Chondrocyte (in vitro differentiated cells): ENCODE measurements at regions not wholly inside any gene's neighbourhood (a gene's known extent, or its start where the extent isn't known, plus 50 kb on each side); places are given as distances from the start of the nearest gene placed in this dataset.

ENCODE experiments used
- DNase-seq: peaks from one replicate; pipeline ENCODE4 v3.0.0; 2021; ENCODE audit warnings: mixed read lengths, low spot score
- H3K27ac Mint-ChIP-seq: one replicate; pipeline ENCODE4 v1.8.0; 2021; ENCODE audit warnings: mild to moderate bottlenecking, moderate library complexity, mixed read lengths; ENCODE audit not compliant: unreplicated experiment
- H3K27me3 Mint-ChIP-seq: 2 replicates; pipeline ENCODE4 v1.8.0; 2021; ENCODE audit warnings: low read depth, mixed read lengths
- H3K36me3 Mint-ChIP-seq: 2 replicates; pipeline ENCODE4 v1.8.0; 2021; ENCODE audit warnings: low read depth, mixed read lengths
- H3K4me1 Mint-ChIP-seq: 2 replicates; pipeline ENCODE4 v1.8.0; 2021; ENCODE audit warnings: low read depth, mild to moderate bottlenecking, mixed read lengths
- H3K4me3 Mint-ChIP-seq: one replicate; pipeline ENCODE4 v1.8.0; 2021; ENCODE audit warnings: mild to moderate bottlenecking, moderate library complexity, mixed read lengths; ENCODE audit not compliant: unreplicated experiment
- H3K9me3 Mint-ChIP-seq: 2 replicates; pipeline ENCODE4 v1.8.0; 2021; ENCODE audit warnings: low read depth, mixed read lengths
- TF ChIP-seq, protein P1 (sequence below): fragments of 200-600 bp; sonication (generic); IDR thresholded peaks from 2 replicates; pipeline ENCODE4 v1.5.0; 2021; ENCODE audit warnings: antibody characterized with exemption, mild to moderate bottlenecking, moderate library complexity

DNA sequence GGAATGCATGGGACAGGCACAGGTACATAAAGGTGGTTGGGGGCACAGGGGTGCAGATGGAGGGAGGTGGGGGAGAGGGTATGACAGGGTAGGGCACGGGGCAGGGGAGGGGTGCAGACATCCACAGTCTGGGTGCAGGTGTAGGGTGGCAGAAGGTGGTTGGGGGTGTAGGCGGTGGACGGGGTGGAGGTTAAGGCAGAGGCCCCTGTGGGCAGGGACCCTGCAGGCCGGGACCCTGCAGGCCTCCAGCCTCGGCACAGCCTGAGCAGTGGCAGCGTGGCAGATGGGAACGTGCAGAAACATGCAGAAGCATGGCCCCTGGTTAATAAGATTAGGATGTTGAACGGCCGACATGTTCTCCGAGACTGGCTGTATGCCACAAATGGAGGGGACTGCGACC is 115.2 kb downstream of the RBFOX3 start:
- Mint-ChIP-seq H3K4me1 (no peaks in the 10 kb centered on the region), H3K9me3 (peaks cover 14% of the 10 kb centered on the region), H3K27ac (no peak overlapping the region)

DNA sequence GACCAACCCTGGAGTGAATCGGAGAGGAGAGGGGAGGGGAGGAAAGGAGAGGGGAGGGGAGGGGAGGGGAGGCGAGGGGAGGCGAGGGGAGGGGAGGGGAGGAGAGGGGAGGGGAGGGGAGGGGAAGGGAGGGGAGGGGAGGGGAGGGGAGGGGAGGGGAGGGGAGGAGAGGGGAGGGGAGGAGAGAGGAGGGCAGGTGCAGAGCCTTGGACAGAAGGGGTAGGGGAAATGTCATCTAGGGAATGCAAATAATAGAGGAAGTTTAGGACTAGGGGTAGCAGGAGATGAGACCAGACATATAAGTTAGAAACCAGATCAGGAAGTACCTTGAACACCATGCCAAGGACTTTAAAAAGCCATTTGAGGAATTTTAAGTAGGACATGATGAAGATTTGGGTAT is 119.8 kb downstream of the RBFOX3 start:
- Mint-ChIP-seq H3K4me3 (no peak overlapping the region), H3K27ac (no peak overlapping the region), H3K4me1 (no peaks in the 10 kb centered on the region), H3K27me3 (peaks cover 29% of the 10 kb centered on the region), H3K9me3 (peaks cover 11% of the 10 kb centered on the region), H3K36me3 (peaks cover 2% of the 10 kb centered on the region)
- no peak for DNase-seq
- TF ChIP-seq, protein P1, sequence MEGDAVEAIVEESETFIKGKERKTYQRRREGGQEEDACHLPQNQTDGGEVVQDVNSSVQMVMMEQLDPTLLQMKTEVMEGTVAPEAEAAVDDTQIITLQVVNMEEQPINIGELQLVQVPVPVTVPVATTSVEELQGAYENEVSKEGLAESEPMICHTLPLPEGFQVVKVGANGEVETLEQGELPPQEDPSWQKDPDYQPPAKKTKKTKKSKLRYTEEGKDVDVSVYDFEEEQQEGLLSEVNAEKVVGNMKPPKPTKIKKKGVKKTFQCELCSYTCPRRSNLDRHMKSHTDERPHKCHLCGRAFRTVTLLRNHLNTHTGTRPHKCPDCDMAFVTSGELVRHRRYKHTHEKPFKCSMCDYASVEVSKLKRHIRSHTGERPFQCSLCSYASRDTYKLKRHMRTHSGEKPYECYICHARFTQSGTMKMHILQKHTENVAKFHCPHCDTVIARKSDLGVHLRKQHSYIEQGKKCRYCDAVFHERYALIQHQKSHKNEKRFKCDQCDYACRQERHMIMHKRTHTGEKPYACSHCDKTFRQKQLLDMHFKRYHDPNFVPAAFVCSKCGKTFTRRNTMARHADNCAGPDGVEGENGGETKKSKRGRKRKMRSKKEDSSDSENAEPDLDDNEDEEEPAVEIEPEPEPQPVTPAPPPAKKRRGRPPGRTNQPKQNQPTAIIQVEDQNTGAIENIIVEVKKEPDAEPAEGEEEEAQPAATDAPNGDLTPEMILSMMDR = no peak

More for the DNA sequence above, 115.2 kb downstream of the RBFOX3 start:
- H3K4me3 Mint-ChIP-seq = no peak overlapping the region
- H3K36me3 Mint-ChIP-seq = peaks cover 3% of the 10 kb centered on the region
- peaks cover 24% of the 10 kb centered on the region for H3K27me3 Mint-ChIP-seq
- TF ChIP-seq, protein P1 = no peak
- no peak for DNase-seq

DNA sequence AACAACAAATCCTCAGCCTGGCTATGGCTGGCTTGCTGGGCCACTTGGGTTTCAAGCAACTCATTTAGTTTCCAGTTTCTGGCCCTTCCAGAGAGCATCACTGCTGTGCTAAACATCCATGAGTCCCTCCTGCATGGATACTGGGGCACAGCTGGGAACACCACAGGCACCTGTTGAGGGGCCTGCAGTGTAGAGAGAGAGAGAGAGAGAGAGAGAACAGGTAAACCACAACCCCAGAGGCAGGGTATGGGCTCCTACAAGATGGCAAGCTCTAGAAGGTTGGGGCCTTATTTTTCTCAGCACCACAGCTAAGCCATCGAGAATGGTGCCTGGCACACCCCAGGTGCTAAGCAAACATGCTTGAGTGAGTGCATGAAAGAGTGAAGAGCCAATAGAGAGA is 120.3 kb downstream of the RBFOX3 start:
- H3K4me3 Mint-ChIP-seq = no peak overlapping the region
- H3K36me3 Mint-ChIP-seq = peaks cover 2% of the 10 kb centered on the region
- H3K4me1 Mint-ChIP-seq = no peaks in the 10 kb centered on the region
- H3K27ac Mint-ChIP-seq = no peak overlapping the region
- no peak for DNase-seq
- TF ChIP-seq, protein P1 = no peak
- peaks cover 29% of the 10 kb centered on the region for H3K27me3 Mint-ChIP-seq
- H3K9me3 Mint-ChIP-seq = peaks cover 11% of the 10 kb centered on the region

DNA sequence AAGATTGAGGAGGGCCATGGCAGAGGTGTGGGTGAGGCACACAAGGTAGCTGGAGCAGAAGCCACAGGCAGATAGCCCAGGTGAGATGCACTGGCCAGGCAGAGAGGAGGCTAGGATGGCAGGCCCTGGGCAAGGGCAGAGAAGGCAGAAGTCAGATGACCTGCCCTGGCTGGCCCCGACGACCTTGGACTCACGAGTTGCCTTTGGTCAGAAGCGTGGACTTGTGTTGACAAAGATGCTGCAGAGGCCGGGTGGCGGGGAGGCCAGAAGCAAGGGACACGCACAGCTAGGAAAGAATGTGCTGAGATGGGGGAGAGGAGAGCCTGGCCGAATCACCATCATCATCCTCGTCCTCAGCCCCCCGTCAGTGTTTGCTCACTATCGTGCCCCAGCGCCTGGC is 123.7 kb downstream of the RBFOX3 start:
- Mint-ChIP-seq H3K4me1 (no peaks in the 10 kb centered on the region), H3K36me3 (no peaks in the 10 kb centered on the region), H3K9me3 (no peaks in the 10 kb centered on the region)

DNA sequence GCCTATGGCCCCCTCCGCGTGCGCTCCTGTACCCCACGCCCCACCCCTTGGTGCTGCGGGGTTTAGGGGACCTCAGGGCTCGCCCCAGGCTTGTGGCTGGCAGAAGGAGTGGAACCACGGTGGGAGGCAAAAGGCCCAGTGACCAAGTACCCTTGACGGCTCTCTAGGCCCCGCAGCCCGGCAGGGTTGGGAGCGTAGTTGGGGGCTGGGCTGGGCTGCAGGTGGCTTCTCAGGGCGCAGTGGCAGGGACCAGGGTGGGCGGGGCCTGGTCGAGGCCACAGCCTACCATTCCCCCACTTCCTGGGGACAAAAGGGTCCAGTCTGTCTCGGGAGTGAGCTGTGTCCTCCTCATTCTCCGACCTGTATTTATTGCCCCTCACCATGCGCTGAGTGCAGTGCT is 124.9 kb downstream of the RBFOX3 start:
- Mint-ChIP-seq H3K4me1 (no peaks in the 10 kb centered on the region), H3K27ac (no peak overlapping the region), H3K36me3 (no peaks in the 10 kb centered on the region), H3K27me3 (peaks cover 43% of the 10 kb centered on the region), H3K4me3 (no peak overlapping the region), H3K9me3 (no peaks in the 10 kb centered on the region)
- no peak for DNase-seq
- TF ChIP-seq, protein P1 = no peak

More for the DNA sequence above, 123.7 kb downstream of the RBFOX3 start:
- H3K4me3 Mint-ChIP-seq = no peak overlapping the region
- H3K27ac Mint-ChIP-seq = no peak overlapping the region
- no peak for DNase-seq
- TF ChIP-seq, protein P1 = no peak
- H3K27me3 Mint-ChIP-seq = peaks cover 42% of the 10 kb centered on the region
